SU-DHL-6 (cell line): ENCODE measurements at regions not wholly inside any gene's neighbourhood (a gene's known extent, or its start where the extent isn't known, plus 50 kb on each side); places are given as distances from the start of the nearest gene placed in this dataset.

Experiments used
- H2AFZ ChIP-seq: fragments of 200-600 bp; sonication (generic); 2 replicates; pipeline ENCODE4 v1.6.1; 2014; ENCODE audit warnings: low read depth, mild to moderate bottlenecking, moderate library complexity, mixed read lengths, antibody characterized with exemption, low read length; ENCODE audit not compliant: severe bottlenecking
- H3F3A ChIP-seq: fragments of 200-600 bp; shearing (Covaris generic); 2 replicates; pipeline ENCODE4 v1.6.0; 2016; ENCODE audit warnings: antibody characterized with exemption, mild to moderate bottlenecking; ENCODE audit not compliant: insufficient read depth
- H3K27ac ChIP-seq: fragments of 200-600 bp; sonication (generic); 2 replicates; pipeline ENCODE4 v1.5.1; 2016; ENCODE audit warnings: low read depth, mild to moderate bottlenecking, low read length, moderate library complexity, mixed read lengths
- H3K27me3 ChIP-seq: fragments of 200-600 bp; sonication (generic), shearing (Covaris generic); 2 replicates; pipeline ENCODE4 v1.6.0; 2014; ENCODE audit warnings: mild to moderate bottlenecking, low read length
- H3K36me3 ChIP-seq: fragments of 200-600 bp; sonication (generic); 2 replicates; pipeline ENCODE4 v1.6.1; 2014; ENCODE audit warnings: mild to moderate bottlenecking, low read length, mixed read lengths
- H3K4me2 ChIP-seq: fragments of 300-600, 200-600 bp; shearing (Covaris generic), sonication (generic); 2 replicates; pipeline ENCODE4 v1.6.0; 2014; ENCODE audit warnings: low read length, low read depth, mild to moderate bottlenecking; ENCODE audit not compliant: poor library complexity, severe bottlenecking
- H3K4me3 ChIP-seq: fragments of 200-600 bp; sonication (generic); 2 replicates; pipeline ENCODE4 v1.5.1; 2014; ENCODE audit warnings: antibody characterized with exemption, low read length, mild to moderate bottlenecking, mixed read lengths; ENCODE audit not compliant: insufficient read depth, poor library complexity, severe bottlenecking
- H3K79me2 ChIP-seq: fragments of 200-600 bp; sonication (generic); 2 replicates; pipeline ENCODE4 v1.6.1; 2014; ENCODE audit warnings: mild to moderate bottlenecking, low read length, moderate library complexity; ENCODE audit not compliant: insufficient read depth
- H3K9ac ChIP-seq: fragments of 200-600 bp; sonication (generic); 2 replicates; pipeline ENCODE4 v1.7.0; 2014; ENCODE audit warnings: mild to moderate bottlenecking, low read length
- H3K9me2 ChIP-seq: fragments of 200-600 bp; sonication (generic); replicated peaks from 2 replicates; pipeline ENCODE4 v1.6.1; 2014; ENCODE audit warnings: low read length; ENCODE audit not compliant: insufficient read depth
- H3K9me3 ChIP-seq: fragments of 200-600 bp; sonication (generic); 2 replicates; pipeline ENCODE4 v1.6.1; 2014; ENCODE audit warnings: low read length, mixed read lengths; ENCODE audit not compliant: insufficient read depth
- H4K20me1 ChIP-seq: fragments of 200-600 bp; sonication (generic); 2 replicates; pipeline ENCODE4 v1.6.1; 2014; ENCODE audit warnings: low read depth, mild to moderate bottlenecking, antibody characterized with exemption, low read length, moderate library complexity, mixed read lengths
- EZH2phosphoT487 ChIP-seq: fragments of 200-600 bp; sonication (generic), shearing (Covaris generic); conservative IDR thresholded peaks from 2 replicates; pipeline ENCODE4 v1.6.1; 2018; ENCODE audit warnings: mild to moderate bottlenecking, antibody characterized with exemption, low read length, moderate library complexity, mixed read lengths
- TF ChIP-seq, protein P1 (sequence below): fragments of 200-600 bp; sonication (generic); IDR thresholded peaks from one replicate; pipeline ENCODE4 v1.5.1; 2017; ENCODE audit warnings: antibody characterized with exemption, mild to moderate bottlenecking, low read length, moderate library complexity; ENCODE audit not compliant: insufficient read depth, poor library complexity, severe bottlenecking

DNA sequence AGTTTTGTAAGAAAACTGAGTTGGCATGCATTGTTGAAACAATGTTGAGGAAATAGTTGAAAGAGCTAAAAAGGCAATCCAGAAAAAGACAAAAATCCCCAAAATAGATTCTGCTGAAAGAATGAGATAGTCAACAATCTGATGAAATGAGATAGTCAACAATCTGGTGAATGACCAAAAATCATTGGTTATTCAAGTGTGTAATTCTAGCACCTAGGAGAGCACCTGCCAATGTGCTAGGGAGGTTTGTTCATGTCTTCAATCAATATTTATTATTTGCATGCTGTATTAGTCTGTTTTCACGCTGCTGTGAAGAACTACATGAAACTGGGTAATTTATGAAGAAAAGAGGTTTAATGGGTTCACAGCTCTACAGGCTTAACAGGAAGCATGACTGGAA lies 307.1 kb upstream of the HSF2 start:
- H3K79me2 ChIP-seq = no peaks in the 10 kb centered on the region
- no peak overlapping the region for H3K4me3 ChIP-seq
- H4K20me1 ChIP-seq = no peaks in the 10 kb centered on the region
- no peak for TF ChIP-seq EZH2phosphoT487
- TF ChIP-seq, protein P1, sequence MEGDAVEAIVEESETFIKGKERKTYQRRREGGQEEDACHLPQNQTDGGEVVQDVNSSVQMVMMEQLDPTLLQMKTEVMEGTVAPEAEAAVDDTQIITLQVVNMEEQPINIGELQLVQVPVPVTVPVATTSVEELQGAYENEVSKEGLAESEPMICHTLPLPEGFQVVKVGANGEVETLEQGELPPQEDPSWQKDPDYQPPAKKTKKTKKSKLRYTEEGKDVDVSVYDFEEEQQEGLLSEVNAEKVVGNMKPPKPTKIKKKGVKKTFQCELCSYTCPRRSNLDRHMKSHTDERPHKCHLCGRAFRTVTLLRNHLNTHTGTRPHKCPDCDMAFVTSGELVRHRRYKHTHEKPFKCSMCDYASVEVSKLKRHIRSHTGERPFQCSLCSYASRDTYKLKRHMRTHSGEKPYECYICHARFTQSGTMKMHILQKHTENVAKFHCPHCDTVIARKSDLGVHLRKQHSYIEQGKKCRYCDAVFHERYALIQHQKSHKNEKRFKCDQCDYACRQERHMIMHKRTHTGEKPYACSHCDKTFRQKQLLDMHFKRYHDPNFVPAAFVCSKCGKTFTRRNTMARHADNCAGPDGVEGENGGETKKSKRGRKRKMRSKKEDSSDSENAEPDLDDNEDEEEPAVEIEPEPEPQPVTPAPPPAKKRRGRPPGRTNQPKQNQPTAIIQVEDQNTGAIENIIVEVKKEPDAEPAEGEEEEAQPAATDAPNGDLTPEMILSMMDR = no peak
- no peaks in the 10 kb centered on the region for H3K9me3 ChIP-seq
- H3K9me2 ChIP-seq = no peaks in the 10 kb centered on the region
- H3K4me2 ChIP-seq = no peak overlapping the region
- H3F3A ChIP-seq = no peaks in the 10 kb centered on the region
- no peak overlapping the region for H3K27ac ChIP-seq
- no peaks in the 10 kb centered on the region for H3K27me3 ChIP-seq
- H3K9ac ChIP-seq = no peak overlapping the region
- no peaks in the 10 kb centered on the region for H3K36me3 ChIP-seq
- H2AFZ ChIP-seq = no peak overlapping the region

DNA sequence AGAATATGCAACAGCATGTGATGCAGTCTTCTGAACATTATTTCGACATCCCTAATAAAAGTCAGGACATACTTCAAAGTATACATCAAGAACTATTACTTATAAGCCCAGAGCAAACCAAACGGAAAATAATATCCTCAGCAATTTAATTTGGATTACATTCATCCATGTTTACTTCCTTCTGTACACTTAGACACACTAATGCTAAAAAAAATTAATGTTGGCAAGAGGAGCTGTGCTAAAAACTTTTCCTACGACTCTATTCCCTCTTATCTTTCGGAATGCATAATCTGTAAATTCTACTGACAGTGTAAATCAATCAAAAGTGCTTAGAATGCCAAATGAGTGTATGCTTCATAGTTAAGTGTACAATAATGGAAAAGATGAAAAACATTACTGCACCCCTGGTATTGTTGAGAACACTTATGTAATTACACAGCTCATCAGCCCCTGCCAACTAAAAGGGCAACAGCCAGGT lies 301.2 kb upstream of the HSF2 start:
- Histone ChIP-seq H2AFZ (no peak overlapping the region), H3K9me2 (no peaks in the 10 kb centered on the region), H4K20me1 (no peaks in the 10 kb centered on the region), H3K79me2 (no peaks in the 10 kb centered on the region), H3K4me3 (no peak overlapping the region), H3K4me2 (no peak overlapping the region), H3K36me3 (no peaks in the 10 kb centered on the region), H3K9ac (no peak overlapping the region), H3F3A (no peaks in the 10 kb centered on the region), H3K27ac (no peak overlapping the region), H3K9me3 (no peaks in the 10 kb centered on the region), H3K27me3 (no peaks in the 10 kb centered on the region)
- TF ChIP-seq EZH2phosphoT487 = no peak
- TF ChIP-seq, protein P1 = no peak

DNA sequence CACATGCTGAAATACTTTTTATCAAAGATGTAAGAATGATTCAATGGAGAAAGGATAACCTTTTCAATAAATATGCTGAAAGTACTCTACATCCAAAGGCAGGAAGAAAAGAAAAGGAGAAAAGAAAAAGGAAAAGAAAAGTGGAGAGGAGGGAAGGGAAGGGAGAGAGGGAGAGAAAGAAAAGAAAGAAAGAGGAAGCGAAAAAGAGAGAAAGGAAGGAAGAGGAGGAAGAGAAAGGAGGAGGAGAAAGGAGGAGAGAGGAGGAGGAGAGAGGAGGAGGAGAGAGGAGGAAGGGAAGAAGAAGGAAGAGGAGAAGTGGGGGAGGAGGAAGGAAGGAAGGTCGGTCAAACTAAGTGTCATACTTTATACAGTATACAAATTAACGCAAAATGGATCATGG lies 297.4 kb upstream of the HSF2 start:
- no peaks in the 10 kb centered on the region for H3K27me3 ChIP-seq
- H3K36me3 ChIP-seq = no peaks in the 10 kb centered on the region
- no peaks in the 10 kb centered on the region for H3F3A ChIP-seq
- H3K79me2 ChIP-seq = no peaks in the 10 kb centered on the region
- H3K9me2 ChIP-seq = no peaks in the 10 kb centered on the region
- H3K9ac ChIP-seq = no peak overlapping the region
- H3K4me3 ChIP-seq = no peak overlapping the region
- H3K27ac ChIP-seq = no peak overlapping the region
- TF ChIP-seq EZH2phosphoT487 = no peak
- TF ChIP-seq, protein P1 = no peak
- H3K9me3 ChIP-seq = no peaks in the 10 kb centered on the region
- H3K4me2 ChIP-seq = no peak overlapping the region
- H2AFZ ChIP-seq = no peak overlapping the region
- H4K20me1 ChIP-seq = no peaks in the 10 kb centered on the region
